ENCODE measurements at regions not wholly inside any gene's neighbourhood (a gene's known extent, or its start where the extent isn't known, plus 50 kb on each side); places are given as distances from the start of the nearest gene placed in this dataset.

DNA sequence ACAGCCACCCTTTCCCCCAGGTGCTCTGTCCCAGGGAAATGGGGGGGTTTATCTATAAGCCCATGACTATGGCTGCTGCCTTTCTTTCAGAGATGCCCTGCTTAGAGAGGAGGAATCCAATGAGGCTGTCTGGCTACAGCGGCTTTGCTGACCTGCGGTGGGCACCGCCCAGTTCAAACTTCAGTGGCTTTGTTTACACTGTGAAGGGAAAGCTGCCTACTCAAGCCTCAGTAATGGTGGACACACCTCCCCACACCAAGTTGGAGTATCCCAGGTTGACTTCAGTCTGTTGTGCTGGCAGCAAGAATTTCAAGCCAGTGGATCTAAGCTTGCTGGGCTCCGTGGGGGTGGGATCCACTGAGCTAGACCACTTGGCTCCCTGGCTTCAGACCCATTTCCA lies 869.2 kb downstream of the SLC6A15 start:
- TF ChIP-seq, protein P1, sequence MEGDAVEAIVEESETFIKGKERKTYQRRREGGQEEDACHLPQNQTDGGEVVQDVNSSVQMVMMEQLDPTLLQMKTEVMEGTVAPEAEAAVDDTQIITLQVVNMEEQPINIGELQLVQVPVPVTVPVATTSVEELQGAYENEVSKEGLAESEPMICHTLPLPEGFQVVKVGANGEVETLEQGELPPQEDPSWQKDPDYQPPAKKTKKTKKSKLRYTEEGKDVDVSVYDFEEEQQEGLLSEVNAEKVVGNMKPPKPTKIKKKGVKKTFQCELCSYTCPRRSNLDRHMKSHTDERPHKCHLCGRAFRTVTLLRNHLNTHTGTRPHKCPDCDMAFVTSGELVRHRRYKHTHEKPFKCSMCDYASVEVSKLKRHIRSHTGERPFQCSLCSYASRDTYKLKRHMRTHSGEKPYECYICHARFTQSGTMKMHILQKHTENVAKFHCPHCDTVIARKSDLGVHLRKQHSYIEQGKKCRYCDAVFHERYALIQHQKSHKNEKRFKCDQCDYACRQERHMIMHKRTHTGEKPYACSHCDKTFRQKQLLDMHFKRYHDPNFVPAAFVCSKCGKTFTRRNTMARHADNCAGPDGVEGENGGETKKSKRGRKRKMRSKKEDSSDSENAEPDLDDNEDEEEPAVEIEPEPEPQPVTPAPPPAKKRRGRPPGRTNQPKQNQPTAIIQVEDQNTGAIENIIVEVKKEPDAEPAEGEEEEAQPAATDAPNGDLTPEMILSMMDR (IDR thresholded peaks at IDR 0.05; ENCODE audit: low read depth, low read length), result no peak
- TF ChIP-seq EZH2phosphoT487 (IDR thresholded peaks at IDR 0.05; ENCODE audit: low read depth), result no peak
